HS-27A (cell line): ENCODE measurements at regions not wholly inside any gene's neighbourhood (a gene's known extent, or its start where the extent isn't known, plus 50 kb on each side); places are given as distances from the start of the nearest gene placed in this dataset.
A peak's percentile ranks its signal among the peaks of the same experiment; 100 is the strongest.

Experiments
- DNase-seq: peaks from one replicate; pipeline ENCODE4 v3.0.0-alpha.2; 2012; ENCODE audit warnings: low read depth, missing footprints

- DNase-seq: no peak
Measured at GRCh38 chr12:25827747-25828146, 130.7 kb upstream of the RASSF8 start.

- DNase-seq: no peak
Measured at GRCh38 chr12:25828188-25828587, 130.3 kb upstream of the RASSF8 start.

GRCh38 chr12:25829192-25829591 is 129.3 kb upstream of the RASSF8 start:
- DNase-seq: peak; percentile 96

- no peak for DNase-seq
Measured at GRCh38 chr12:25830456-25830855, 128.0 kb upstream of the RASSF8 start.

- no peak for DNase-seq
Measured at GRCh38 chr12:25833657-25834056, 124.8 kb upstream of the RASSF8 start.

- no peak for DNase-seq
Measured at GRCh38 chr12:25835385-25835784, 123.1 kb upstream of the RASSF8 start.

- no peak for DNase-seq
Measured at GRCh38 chr12:25838007-25838406, 120.5 kb upstream of the RASSF8 start.

GRCh38 chr12:25839470-25839869 is 119.0 kb upstream of the RASSF8 start:
- no peak for DNase-seq

- peak; percentile 43 for DNase-seq
Measured at GRCh38 chr12:25840678-25841465, 117.6 kb upstream of the RASSF8 start.

- no peak for DNase-seq
Measured at GRCh38 chr12:25842254-25842653, 116.2 kb upstream of the RASSF8 start.

- DNase-seq: no peak
Measured at GRCh38 chr12:25843976-25844375, 114.5 kb upstream of the RASSF8 start.

GRCh38 chr12:25845415-25845814 is 113.1 kb upstream of the RASSF8 start:
- DNase-seq: no peak

- no peak for DNase-seq
Measured at GRCh38 chr12:25852792-25853191, 105.7 kb upstream of the RASSF8 start.

GRCh38 chr12:25853316-25854095 is 105.0 kb upstream of the RASSF8 start:
- no peak for DNase-seq

- DNase-seq: no peak
Measured at GRCh38 chr12:25854991-25855390, 103.5 kb upstream of the RASSF8 start.

- DNase-seq: no peak
Measured at GRCh38 chr12:25855716-25856115, 102.8 kb upstream of the RASSF8 start.

- no peak for DNase-seq
Measured at GRCh38 chr12:25859976-25860375, 98.5 kb upstream of the RASSF8 start.

GRCh38 chr12:25861226-25861625 is 97.3 kb upstream of the RASSF8 start:
- no peak for DNase-seq

- DNase-seq: no peak
Measured at GRCh38 chr12:25864306-25865276, 93.9 kb upstream of the RASSF8 start.

GRCh38 chr12:25866586-25867378 is 91.7 kb upstream of the RASSF8 start:
- no peak for DNase-seq

- DNase-seq: no peak
Measured at GRCh38 chr12:25868193-25868592, 90.3 kb upstream of the RASSF8 start.
